GM21447 (cell line): ENCODE measurements at regions not wholly inside any gene's neighbourhood (a gene's known extent, or its start where the extent isn't known, plus 50 kb on each side); places are given as distances from the start of the nearest gene placed in this dataset.

Experiments used
- ATAC-seq: cut with Tn5 transposase; IDR thresholded peaks from one replicate; pipeline ENCODE4 v1.9.1; 2021; ENCODE audit not compliant: unreplicated experiment

GRCh38 chr13:32859707-32860292, 156.4 kb upstream of the KL start:
- ATAC-seq = no peak

- no peak for ATAC-seq
Observed at GRCh38 chr13:32861304-32861703, 154.9 kb upstream of the KL start.

GRCh38 chr13:32863596-32863995, 152.6 kb upstream of the KL start:
- ATAC-seq = no peak

- ATAC-seq = no peak
Observed at GRCh38 chr13:32866921-32867320, 149.3 kb upstream of the KL start.

- ATAC-seq = no peak
Observed at GRCh38 chr13:32877491-32877890, 138.7 kb upstream of the KL start.

GRCh38 chr13:32878163-32878562, 138.1 kb upstream of the KL start:
- ATAC-seq = no peak

GRCh38 chr13:32880636-32881035, 135.6 kb upstream of the KL start:
- no peak for ATAC-seq

- ATAC-seq = no peak
Observed at GRCh38 chr13:32881074-32881776, 135.0 kb upstream of the KL start.

GRCh38 chr13:32881777-32882145, 134.5 kb upstream of the KL start:
- ATAC-seq = no peak

GRCh38 chr13:32882691-32883090, 133.5 kb upstream of the KL start:
- ATAC-seq = no peak

- no peak for ATAC-seq
Observed at GRCh38 chr13:32883474-32883873, 132.7 kb upstream of the KL start.

GRCh38 chr13:32887617-32888016, 128.6 kb upstream of the KL start:
- no peak for ATAC-seq

- ATAC-seq = no peak
Observed at GRCh38 chr13:32889986-32890565, 126.1 kb upstream of the KL start.

- no peak for ATAC-seq
Observed at GRCh38 chr13:32893176-32893575, 123.0 kb upstream of the KL start.

- no peak for ATAC-seq
Observed at GRCh38 chr13:32894589-32895001, 121.6 kb upstream of the KL start.

GRCh38 chr13:32895296-32895695, 120.9 kb upstream of the KL start:
- no peak for ATAC-seq

GRCh38 chr13:32897296-32897695, 118.9 kb upstream of the KL start:
- ATAC-seq = no peak

GRCh38 chr13:32902029-32902780, 114.0 kb upstream of the KL start:
- ATAC-seq = no peak

- ATAC-seq = no peak
Observed at GRCh38 chr13:32902874-32903273, 113.3 kb upstream of the KL start.

GRCh38 chr13:32903720-32904119, 112.5 kb upstream of the KL start:
- no peak for ATAC-seq

- no peak for ATAC-seq
Observed at GRCh38 chr13:32904266-32904665, 112.0 kb upstream of the KL start.
